GM19324 (cell line): ENCODE measurements at regions not wholly inside any gene's neighbourhood (a gene's known extent, or its start where the extent isn't known, plus 50 kb on each side); places are given as distances from the start of the nearest gene placed in this dataset.

Experiments used
- ATAC-seq: cut with Tn5 transposase; IDR thresholded peaks from one replicate; pipeline ENCODE4 v1.9.1; 2021; ENCODE audit warnings: mild to moderate bottlenecking, moderate library complexity; ENCODE audit not compliant: unreplicated experiment, low FRiP score

DNA sequence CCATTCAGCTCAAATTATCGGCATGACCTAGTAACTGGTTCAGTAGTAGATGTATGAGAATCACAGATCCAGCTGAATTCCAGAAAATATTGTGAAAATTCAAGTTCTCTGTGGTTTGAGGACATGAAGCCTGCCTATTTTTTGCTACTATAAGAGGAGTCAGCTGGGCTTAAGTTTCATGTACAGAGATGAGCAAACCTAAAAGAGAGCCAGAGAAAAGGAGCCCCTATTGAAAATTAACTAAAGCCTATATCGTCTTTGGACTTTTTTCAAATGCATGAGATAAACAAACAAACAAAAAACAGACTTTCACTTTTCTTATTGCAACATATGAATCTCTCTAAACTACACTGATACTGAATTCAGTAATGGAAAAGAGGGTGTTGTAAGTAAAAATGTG, 106.8 kb upstream of the SPRY2 start:
- no peak for ATAC-seq

DNA sequence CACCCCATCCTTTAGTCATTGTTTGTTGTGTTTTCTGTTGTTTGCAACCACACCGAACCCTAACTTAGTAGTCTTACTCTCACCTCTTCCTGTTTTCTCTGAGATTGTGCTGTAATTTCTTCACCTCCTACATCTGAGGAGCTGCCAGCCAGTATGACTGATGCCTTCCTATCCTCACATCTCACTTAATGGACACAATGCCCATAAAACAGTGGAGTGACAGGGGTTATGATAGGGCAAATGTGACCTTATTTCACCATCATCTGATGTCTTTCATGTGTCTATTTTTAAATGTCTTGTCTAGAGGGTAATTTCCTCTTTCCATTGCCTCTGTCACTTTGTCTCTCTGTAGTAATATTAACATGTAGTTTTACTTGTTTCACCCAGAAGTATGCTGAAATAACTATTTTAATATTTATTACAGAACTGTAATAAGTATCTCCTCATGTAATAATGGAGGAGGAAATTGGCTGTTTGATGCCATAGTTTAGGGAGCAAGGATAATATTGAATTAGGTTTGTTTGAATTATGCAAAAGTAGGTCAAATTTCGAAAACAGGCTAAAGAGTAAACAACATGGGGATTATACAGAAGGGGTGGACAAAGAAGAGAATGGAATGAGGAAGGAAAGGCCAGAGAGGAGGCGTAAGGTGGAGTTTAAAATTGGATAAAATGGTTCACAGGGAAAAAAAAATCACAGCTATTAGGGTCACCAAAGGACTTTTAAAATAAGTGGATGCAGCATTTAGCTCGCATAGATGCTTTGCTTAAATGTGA, 103.5 kb upstream of the SPRY2 start:
- ATAC-seq = no peak

DNA sequence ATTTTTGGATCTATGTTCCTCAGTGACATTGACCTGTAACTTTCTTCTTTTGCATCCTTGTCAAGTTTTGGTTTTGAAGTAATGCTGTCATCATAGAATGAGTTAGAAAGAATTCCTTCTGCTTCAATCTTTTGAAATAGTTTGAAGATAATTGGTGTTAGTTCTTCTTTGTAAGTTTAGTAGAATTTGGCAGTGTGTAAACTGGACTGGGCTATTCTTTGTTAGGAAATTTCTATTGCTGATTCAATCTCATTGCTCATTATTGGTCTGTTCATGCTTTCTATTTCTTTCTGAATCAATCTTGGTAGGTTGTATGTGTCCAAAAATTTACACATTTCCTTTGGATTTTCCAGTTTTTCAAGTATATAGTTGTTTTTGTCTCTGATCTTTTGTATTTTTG, 101.7 kb upstream of the SPRY2 start:
- no peak for ATAC-seq

GRCh38 chr13:80441968-80442367, 101.0 kb upstream of the SPRY2 start:
- no peak for ATAC-seq

DNA sequence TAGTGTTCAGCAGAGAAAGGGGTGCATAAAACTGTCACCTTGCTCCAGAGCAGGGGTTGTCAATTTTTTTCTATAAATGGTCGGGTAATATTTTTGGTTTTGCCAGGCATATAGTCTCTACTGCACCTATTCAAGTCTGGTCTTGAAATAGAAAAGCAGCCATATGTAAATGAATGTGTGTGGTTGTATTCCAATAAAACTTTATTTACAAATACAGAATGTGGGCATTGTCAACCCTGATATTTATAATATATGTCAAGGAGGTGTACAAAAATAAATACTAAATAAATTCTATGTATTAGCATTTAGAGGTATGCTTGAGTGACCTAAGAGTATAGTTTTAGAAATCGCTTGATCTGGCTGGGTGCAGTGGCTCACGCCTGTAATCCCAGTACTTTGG, 97.6 kb upstream of the SPRY2 start:
- no peak for ATAC-seq

- no peak for ATAC-seq
Observed at GRCh38 chr13:80437231-80437630, 96.3 kb upstream of the SPRY2 start.

- ATAC-seq = no peak
Observed at GRCh38 chr13:80436571-80437169, 95.7 kb upstream of the SPRY2 start.

- ATAC-seq = no peak
Observed at GRCh38 chr13:80430561-80430960, 89.6 kb upstream of the SPRY2 start.

GRCh38 chr13:80428349-80429096, 87.6 kb upstream of the SPRY2 start:
- no peak for ATAC-seq

DNA sequence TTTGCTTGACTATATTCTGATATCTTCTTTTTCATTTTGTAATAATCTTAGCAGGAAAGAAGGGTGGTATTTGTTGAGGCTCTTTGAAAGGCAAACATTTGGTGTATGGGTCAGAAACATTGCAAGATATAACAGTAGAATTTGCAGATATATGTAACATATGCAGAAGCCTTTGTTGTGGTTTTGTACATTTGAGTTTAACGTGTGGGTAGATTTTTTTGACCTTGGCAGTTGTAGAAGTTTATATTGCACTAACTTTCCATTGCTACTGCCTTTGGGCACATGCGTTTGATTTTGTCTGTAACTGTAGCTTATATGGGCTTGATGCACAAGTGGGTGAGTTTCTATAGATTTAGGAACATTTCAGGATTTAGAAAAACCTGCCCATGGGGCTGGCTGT, 78.5 kb upstream of the SPRY2 start:
- no peak for ATAC-seq

DNA sequence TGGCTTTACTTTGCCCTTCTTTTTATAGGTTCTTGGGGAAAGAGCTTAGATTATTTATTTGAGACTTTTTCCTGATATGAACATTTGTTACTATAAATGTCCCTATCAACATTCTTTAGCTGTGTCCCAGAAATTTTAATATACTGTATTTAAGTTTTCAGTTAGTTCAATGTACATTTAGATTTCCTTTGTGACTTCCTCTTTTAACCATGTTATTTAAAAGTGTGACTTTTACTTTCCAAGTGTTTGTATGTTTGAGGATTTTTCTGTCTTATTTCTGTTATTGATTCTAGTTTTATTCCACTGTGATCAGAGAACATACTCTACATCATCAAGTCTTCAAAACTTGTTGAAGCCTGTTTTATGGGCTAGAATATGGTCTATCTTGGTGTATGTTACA, 72.7 kb upstream of the SPRY2 start:
- ATAC-seq = no peak

DNA sequence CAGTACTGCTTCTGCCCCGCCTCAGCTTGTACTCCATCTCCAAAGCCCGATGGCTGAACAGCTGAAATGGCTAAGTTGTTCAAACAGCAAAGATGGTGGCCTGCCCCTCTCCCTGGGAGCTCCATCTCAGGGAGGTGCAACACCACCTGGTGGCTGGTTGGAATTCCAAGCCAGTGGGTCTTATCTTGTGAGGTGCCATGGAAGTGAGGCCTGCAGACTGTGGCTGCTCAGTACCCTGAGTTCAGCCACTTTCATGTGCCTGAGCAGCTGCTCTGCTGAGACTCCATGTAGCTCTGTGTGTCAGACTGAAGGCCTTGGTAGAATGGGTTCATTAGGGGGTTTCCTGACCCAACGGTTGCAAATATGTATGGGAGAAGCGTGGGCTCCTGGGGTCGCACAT, 67.3 kb upstream of the SPRY2 start:
- no peak for ATAC-seq

GRCh38 chr13:80400865-80401426, 60.0 kb upstream of the SPRY2 start:
- ATAC-seq = peak; percentile 35

DNA sequence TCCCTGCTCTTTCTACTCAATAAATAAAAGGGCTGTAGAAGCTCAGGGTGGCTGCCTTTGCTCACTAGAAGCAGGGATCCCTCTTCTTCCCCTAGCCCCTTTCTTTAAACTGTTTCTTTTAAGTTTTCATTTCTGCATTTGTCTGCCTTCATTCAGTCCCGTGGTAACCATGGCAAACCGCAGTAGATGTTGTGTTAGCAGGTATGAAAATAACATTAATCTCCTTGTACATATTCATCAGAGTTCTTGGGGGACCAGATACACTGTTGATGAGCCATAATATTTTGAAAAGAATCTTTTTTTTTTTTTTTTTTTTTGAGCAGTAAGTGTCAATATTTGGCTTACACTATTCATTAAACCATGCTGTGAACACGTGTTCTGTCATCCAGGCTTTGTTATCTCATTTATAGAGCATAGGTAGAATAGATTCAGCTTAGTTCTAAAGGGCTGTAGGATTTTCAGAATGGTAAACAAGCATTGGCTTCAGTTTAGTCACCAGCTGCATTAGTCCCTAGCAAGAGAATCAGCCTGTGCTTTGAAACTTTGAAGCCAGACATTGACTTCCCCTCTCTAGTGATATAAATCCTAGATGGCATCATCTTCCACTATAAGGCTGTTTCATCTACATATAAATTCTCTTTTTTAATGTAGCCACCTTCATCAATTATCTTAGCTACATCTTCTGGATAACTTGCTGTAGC, 59.4 kb upstream of the SPRY2 start:
- peak; percentile 26 for ATAC-seq

GRCh38 chr13:80399340-80400163, 58.6 kb upstream of the SPRY2 start:
- ATAC-seq = peak; percentile 61
